ENCODE measurements at regions not wholly inside any gene's neighbourhood (a gene's known extent, or its start where the extent isn't known, plus 50 kb on each side); places are given as distances from the start of the nearest gene placed in this dataset.
"Not testable (repeated sequence)": the region's sequence is repeated elsewhere in the genome, so short reads cannot be mapped to it uniquely, and the experiment has no call there.

DNA sequence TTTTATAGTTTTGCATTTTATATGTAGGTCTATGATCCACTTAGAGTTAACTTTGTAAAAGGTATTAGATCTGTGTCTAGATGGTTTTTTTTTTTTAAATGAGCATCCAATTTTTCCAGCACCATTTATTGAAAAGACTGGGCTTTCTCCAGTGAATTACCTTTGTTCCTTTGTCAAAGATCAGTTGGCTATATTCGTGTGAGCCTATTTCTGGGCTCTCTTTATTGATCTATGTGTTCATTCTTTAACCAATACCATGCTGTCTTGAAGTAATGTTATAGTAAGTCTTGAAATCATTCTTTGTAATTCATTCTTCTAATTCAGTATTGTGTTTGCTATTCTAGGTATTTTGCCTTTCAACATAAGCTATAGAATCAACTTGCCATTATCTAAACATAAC lies 165.4 kb upstream of the ARPP21 start:
- TF ChIP-seq, protein P1, sequence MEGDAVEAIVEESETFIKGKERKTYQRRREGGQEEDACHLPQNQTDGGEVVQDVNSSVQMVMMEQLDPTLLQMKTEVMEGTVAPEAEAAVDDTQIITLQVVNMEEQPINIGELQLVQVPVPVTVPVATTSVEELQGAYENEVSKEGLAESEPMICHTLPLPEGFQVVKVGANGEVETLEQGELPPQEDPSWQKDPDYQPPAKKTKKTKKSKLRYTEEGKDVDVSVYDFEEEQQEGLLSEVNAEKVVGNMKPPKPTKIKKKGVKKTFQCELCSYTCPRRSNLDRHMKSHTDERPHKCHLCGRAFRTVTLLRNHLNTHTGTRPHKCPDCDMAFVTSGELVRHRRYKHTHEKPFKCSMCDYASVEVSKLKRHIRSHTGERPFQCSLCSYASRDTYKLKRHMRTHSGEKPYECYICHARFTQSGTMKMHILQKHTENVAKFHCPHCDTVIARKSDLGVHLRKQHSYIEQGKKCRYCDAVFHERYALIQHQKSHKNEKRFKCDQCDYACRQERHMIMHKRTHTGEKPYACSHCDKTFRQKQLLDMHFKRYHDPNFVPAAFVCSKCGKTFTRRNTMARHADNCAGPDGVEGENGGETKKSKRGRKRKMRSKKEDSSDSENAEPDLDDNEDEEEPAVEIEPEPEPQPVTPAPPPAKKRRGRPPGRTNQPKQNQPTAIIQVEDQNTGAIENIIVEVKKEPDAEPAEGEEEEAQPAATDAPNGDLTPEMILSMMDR (IDR thresholded peaks at IDR 0.05; ENCODE audit: unreplicated experiment), result no peak
- no peaks in the 10 kb centered on the region for H3K36me3 Mint-ChIP-seq (ENCODE audit: insufficient read depth, unreplicated experiment)
- H3K9me3 Mint-ChIP-seq (ENCODE audit: unreplicated experiment), result peaks cover 9% of the 10 kb centered on the region
- no peak overlapping the region for H3K4me3 Mint-ChIP-seq (ENCODE audit: unreplicated experiment)
- no peak for DNase-seq (ENCODE audit: unreplicated experiment)
- no peaks in the 10 kb centered on the region for H3K27me3 Mint-ChIP-seq (ENCODE audit: insufficient read depth, unreplicated experiment)
- no peaks in the 10 kb centered on the region for H3K4me1 Mint-ChIP-seq (ENCODE audit: insufficient read depth, unreplicated experiment)
- intact Hi-C loops (cut with micrococcal nuclease), result no loop called here
- ChIA-PET POLR2A (no interaction called here), CTCF (no interaction called here)
- no peak overlapping the region for H3K27ac Mint-ChIP-seq (ENCODE audit: low read depth, unreplicated experiment)
- no TSS peak for BruUV-seq (replicated peaks)

DNA sequence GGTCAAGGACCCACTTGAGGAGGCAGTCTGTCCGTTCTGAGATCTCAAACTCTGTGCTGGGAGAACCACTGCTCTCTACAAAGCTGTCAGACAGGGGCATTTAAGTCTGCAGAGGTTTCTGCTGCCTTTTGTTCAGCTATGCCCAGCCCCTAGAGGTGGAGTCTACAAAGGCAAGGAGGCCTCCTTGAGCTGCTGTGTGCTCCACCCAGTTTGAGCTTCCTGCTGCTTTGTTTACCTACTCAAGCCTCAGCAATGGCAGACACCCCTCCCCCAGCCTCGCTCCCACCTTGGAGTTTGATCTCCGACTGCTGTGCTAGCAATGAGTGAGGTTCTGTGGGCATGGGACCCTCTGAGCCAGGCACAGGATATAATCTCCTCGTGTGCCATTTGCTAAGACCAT lies 156.8 kb upstream of the ARPP21 start:
- BruUV-seq (replicated peaks); intact Hi-C loops (cut with micrococcal nuclease); POLR2A ChIA-PET; H3K9me3 Mint-ChIP-seq (ENCODE audit: unreplicated experiment); H3K27ac Mint-ChIP-seq (ENCODE audit: low read depth, unreplicated experiment); CTCF ChIA-PET; H3K36me3 Mint-ChIP-seq (ENCODE audit: insufficient read depth, unreplicated experiment); H3K4me1 Mint-ChIP-seq (ENCODE audit: insufficient read depth, unreplicated experiment); H3K4me3 Mint-ChIP-seq (ENCODE audit: unreplicated experiment); DNase-seq (ENCODE audit: unreplicated experiment): not testable (repeated sequence)
- H3K27me3 Mint-ChIP-seq (ENCODE audit: insufficient read depth, unreplicated experiment), result peaks cover 51% of the 10 kb centered on the region

DNA sequence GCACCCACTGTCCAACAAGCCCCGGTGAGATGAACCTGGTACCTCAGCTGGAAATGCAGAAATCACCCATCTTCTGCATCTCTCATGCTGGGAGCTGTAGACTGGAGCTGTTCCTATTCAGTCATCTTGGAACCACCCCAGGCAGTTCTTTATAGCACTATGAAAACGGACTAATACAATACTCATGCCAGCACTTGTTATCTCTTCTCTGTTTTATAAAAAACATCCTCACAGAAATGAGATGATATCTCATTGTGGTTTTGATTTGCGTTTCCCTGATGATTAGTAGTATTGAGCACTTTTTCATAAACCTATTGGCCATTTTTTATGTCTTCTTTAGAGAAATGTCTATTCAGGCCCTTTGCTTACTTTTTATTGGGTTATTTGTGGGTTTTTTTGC lies 156.2 kb upstream of the ARPP21 start:
- intact Hi-C loops (cut with micrococcal nuclease), result no loop called here
- POLR2A ChIA-PET, result no interaction called here
- Mint-ChIP-seq H3K4me1 (ENCODE audit: insufficient read depth, unreplicated experiment) (no peaks in the 10 kb centered on the region), H3K4me3 (ENCODE audit: unreplicated experiment) (no peak overlapping the region), H3K27me3 (ENCODE audit: insufficient read depth, unreplicated experiment) (peaks cover 56% of the 10 kb centered on the region), H3K27ac (ENCODE audit: low read depth, unreplicated experiment) (no peak overlapping the region), H3K9me3 (ENCODE audit: unreplicated experiment) (no peaks in the 10 kb centered on the region), H3K36me3 (ENCODE audit: insufficient read depth, unreplicated experiment) (no peaks in the 10 kb centered on the region)
- DNase-seq (ENCODE audit: unreplicated experiment), result no peak
- CTCF ChIA-PET, result no interaction called here
- TF ChIP-seq, protein P1 (IDR thresholded peaks at IDR 0.05; ENCODE audit: unreplicated experiment), result no peak
- BruUV-seq (replicated peaks), result no TSS peak

DNA sequence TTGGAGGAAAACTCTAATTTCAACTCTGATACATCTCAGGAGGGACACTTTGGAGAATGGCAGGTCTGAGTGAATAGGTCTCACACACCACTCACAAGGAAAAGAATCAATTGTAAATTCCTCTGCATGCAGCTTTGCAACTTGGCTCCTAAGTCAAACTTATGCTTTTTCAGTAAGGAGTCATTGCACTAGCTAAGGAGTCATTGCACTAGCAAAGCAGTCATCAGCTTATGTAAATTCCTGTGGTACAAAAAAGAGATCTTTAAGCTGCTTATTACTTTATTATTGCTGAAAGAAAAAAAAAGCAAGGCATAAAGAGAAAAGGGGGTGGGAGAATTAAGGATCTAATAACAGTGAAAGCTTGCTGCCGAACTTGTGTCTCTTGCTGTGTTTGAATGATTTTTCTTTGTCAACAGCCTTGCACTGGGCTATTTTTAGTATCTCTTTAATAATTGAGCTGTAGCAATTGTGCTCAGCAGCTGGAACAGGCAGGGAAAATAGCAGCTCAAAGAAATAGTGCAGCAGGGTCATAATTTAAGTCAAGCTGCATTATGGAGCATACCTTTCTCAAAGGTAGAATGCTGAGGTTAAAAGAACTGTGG lies 154.3 kb upstream of the ARPP21 start:
- no peak for DNase-seq (ENCODE audit: unreplicated experiment)
- H3K9me3 Mint-ChIP-seq (ENCODE audit: unreplicated experiment), result no peaks in the 10 kb centered on the region
- POLR2A ChIA-PET, result interaction anchor here (0.6 kb wide), 1 partner anchor 1457 kb away, joined by 3 read pairs; no protein-coding TSS in a partner anchor
- H3K4me3 Mint-ChIP-seq (ENCODE audit: unreplicated experiment), result no peak overlapping the region
- H3K36me3 Mint-ChIP-seq (ENCODE audit: insufficient read depth, unreplicated experiment), result no peaks in the 10 kb centered on the region
- H3K27ac Mint-ChIP-seq (ENCODE audit: low read depth, unreplicated experiment), result no peak overlapping the region
- CTCF ChIA-PET, result no interaction called here
- BruUV-seq (replicated peaks), result no TSS peak
- intact Hi-C loops (cut with micrococcal nuclease), result no loop called here
- TF ChIP-seq, protein P1 (IDR thresholded peaks at IDR 0.05; ENCODE audit: unreplicated experiment), result no peak
- peaks cover 64% of the 10 kb centered on the region for H3K27me3 Mint-ChIP-seq (ENCODE audit: insufficient read depth, unreplicated experiment)
- H3K4me1 Mint-ChIP-seq (ENCODE audit: insufficient read depth, unreplicated experiment), result no peaks in the 10 kb centered on the region

DNA sequence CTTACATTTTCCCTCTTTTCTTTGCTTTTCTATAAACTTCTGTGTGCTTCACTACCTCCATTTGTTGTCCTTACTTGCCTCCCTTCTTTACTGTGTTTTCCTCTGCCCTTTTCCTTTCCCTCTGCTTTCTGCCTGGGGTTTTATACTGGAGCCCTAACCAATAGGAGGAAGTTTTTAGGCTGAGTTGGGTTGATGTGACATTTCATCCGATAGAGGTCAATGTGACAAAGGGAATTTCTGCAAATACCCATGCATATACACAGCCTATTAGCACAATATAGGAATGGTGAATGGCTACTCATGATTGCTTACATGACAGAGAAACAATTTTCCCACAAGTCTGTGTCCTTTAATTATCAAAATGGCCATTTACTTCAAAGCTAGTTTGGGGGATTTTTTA lies 153.0 kb upstream of the ARPP21 start:
- TF ChIP-seq, protein P1 (IDR thresholded peaks at IDR 0.05; ENCODE audit: unreplicated experiment), result no peak
- no peak overlapping the region for H3K4me3 Mint-ChIP-seq (ENCODE audit: unreplicated experiment)
- POLR2A ChIA-PET, result no interaction called here
- no peaks in the 10 kb centered on the region for H3K9me3 Mint-ChIP-seq (ENCODE audit: unreplicated experiment)
- H3K4me1 Mint-ChIP-seq (ENCODE audit: insufficient read depth, unreplicated experiment), result no peaks in the 10 kb centered on the region
- intact Hi-C loops (cut with micrococcal nuclease), result no loop called here
- no peak for DNase-seq (ENCODE audit: unreplicated experiment)
- no peaks in the 10 kb centered on the region for H3K36me3 Mint-ChIP-seq (ENCODE audit: insufficient read depth, unreplicated experiment)
- H3K27me3 Mint-ChIP-seq (ENCODE audit: insufficient read depth, unreplicated experiment), result peaks cover 63% of the 10 kb centered on the region
- BruUV-seq (replicated peaks), result no TSS peak
- H3K27ac Mint-ChIP-seq (ENCODE audit: low read depth, unreplicated experiment), result no peak overlapping the region
- CTCF ChIA-PET, result no interaction called here
